ENCODE measurements at regions not wholly inside any gene's neighbourhood (a gene's known extent, or its start where the extent isn't known, plus 50 kb on each side); places are given as distances from the start of the nearest gene placed in this dataset.

- no peak overlapping the region for H2BK20ac ChIP-seq (ENCODE audit: low read depth, low read length)
- ATAC-seq (ENCODE audit: low read depth), result no peak
- H3K79me1 ChIP-seq (ENCODE audit: low read depth in 1 of 2, low read length in 2 of 2), result no peaks in the 10 kb centered on the region
- H4K91ac ChIP-seq (ENCODE audit: insufficient read depth, low read depth, low read length), result no peak overlapping the region
- DNase-seq, result no peak
- no peaks in the 10 kb centered on the region for H3K4me1 ChIP-seq (ENCODE audit: control insufficient read depth, insufficient read depth, low read length)
- 80% methylated on average over 1 of the region's 5 CpGs; no CpG with 5 or more reads in 1 of the 2 experiments for WGBS, 2 experiments (ENCODE audit: extremely low coverage in 2 of 2, insufficient read length in 1 of 2)
- dilution Hi-C loops (cut with HindIII; ENCODE audit: low sequenced_read_pairs, unreplicated experiment), result no loop called here
- no peak overlapping the region for H3K4ac ChIP-seq (ENCODE audit: low read depth, low read length)
- H4K20me1 ChIP-seq (ENCODE audit: insufficient read depth, low read length), result no peaks in the 10 kb centered on the region
- H3K27me3 ChIP-seq (ENCODE audit: control insufficient read depth, insufficient read depth, low read length), result no peaks in the 10 kb centered on the region; the same call in 1 of the 2 replicates
- ChIA-PET CTCF (no interaction called here), POLR2A (ENCODE audit: unreplicated experiment) (no interaction called here)
- no peak overlapping the region for H2AFZ ChIP-seq (replicated peaks; ENCODE audit: low read length, poor library complexity)
- no peak overlapping the region for H3K18ac ChIP-seq (ENCODE audit: low read depth, low read length)
- in situ Hi-C loops (cut with MboI; ENCODE audit: low sequenced_read_pairs), result no loop called here
- H3K4me2 ChIP-seq (ENCODE audit: low read depth, low read length), result no peak overlapping the region
- H2BK5ac ChIP-seq (ENCODE audit: low read depth, low read length, poor library complexity, severe bottlenecking), result no peak overlapping the region
- intact Hi-C loops (cut with micrococcal nuclease), result no loop called here
- H2AK9ac ChIP-seq (replicated peaks; ENCODE audit: low read depth, low read length, poor library complexity), result no peak overlapping the region
- BruUV-seq (replicated peaks), result no TSS peak
- H4K8ac ChIP-seq (ENCODE audit: low read depth in 2 of 2, low read length in 2 of 2), result no peak overlapping the region
- H3K36me3 ChIP-seq (ENCODE audit: control insufficient read depth, insufficient read depth, low read length), result no peaks in the 10 kb centered on the region
- H3K4me3 ChIP-seq (ENCODE audit: insufficient read depth, low read depth, low read length), result no peak overlapping the region
- H3K23ac ChIP-seq (ENCODE audit: low read depth, low read length), result no peak overlapping the region
- H2BK15ac ChIP-seq (ENCODE audit: low read depth, low read length), result no peak overlapping the region
- H3K56ac ChIP-seq (ENCODE audit: extremely low read depth, insufficient read depth, low read length), result no peak overlapping the region
- no peak for TF ChIP-seq RCOR1 (IDR thresholded peaks at IDR 0.05; ENCODE audit: insufficient replicate concordance, low read length)
- no peak for TF ChIP-seq POLR2A (IDR thresholded peaks at IDR 0.05; ENCODE audit: low read depth, low read length)
- TF ChIP-seq RFX5 (IDR thresholded peaks at IDR 0.05; ENCODE audit: low read depth, low read length), result no peak
- no peak for TF ChIP-seq CHD1 (IDR thresholded peaks at IDR 0.05; ENCODE audit: low read depth, low read length)
- no peak for TF ChIP-seq MAFK (IDR thresholded peaks at IDR 0.05; ENCODE audit: low read depth, low read length)
- TF ChIP-seq USF2 (IDR thresholded peaks at IDR 0.05; ENCODE audit: low read depth, low read length), result no peak
- TF ChIP-seq NFE2L2 (IDR thresholded peaks at IDR 0.05; ENCODE audit: low read depth, low read length), result no peak
- TF ChIP-seq CEBPB (IDR thresholded peaks at IDR 0.05; ENCODE audit: low read depth, low read length), result no peak
- no peak for TF ChIP-seq RAD21 (IDR thresholded peaks at IDR 0.05; ENCODE audit: low read length)
- no peak overlapping the region for H2BK120ac ChIP-seq (ENCODE audit: low read depth, low read length)
- H3K27ac ChIP-seq (ENCODE audit: insufficient read depth, low read length), result no peak overlapping the region
- H3K9ac ChIP-seq (ENCODE audit: low read depth, low read length), result no peak overlapping the region
- no peaks in the 10 kb centered on the region for H3K9me1 ChIP-seq (ENCODE audit: insufficient read depth, low read length)
- H3K9me3 ChIP-seq (ENCODE audit: control insufficient read depth, insufficient read depth, low read length), result no peaks in the 10 kb centered on the region
- H2AK5ac ChIP-seq (ENCODE audit: low read depth, low read length), result no peak overlapping the region
- no peak overlapping the region for H4K5ac ChIP-seq (ENCODE audit: low read depth, low read length)
- H3K14ac ChIP-seq (replicated peaks; ENCODE audit: low read depth, low read length), result no peak overlapping the region
Observed at GRCh38 chr7:3114917-3115316, 71.2 kb upstream of the CARD11 start.
